CD4-positive, alpha-beta T cell treated with Interleukin-15 for 4 hours (primary cell): ENCODE measurements at regions not wholly inside any gene's neighbourhood (a gene's known extent, or its start where the extent isn't known, plus 50 kb on each side); places are given as distances from the start of the nearest gene placed in this dataset.
"Not testable (repeated sequence)": the region's sequence is repeated elsewhere in the genome, so short reads cannot be mapped to it uniquely, and the experiment has no call there.

Experiments
- DNase-seq: peaks from one replicate; pipeline ENCODE4 v3.0.0-alpha.2; 2020; ENCODE audit warnings: low spot score

GRCh38 chr2:209181984-209182383 is 241.9 kb upstream of the MAP2 start:
- no peak for DNase-seq

GRCh38 chr2:209186886-209187285 is 237.0 kb upstream of the MAP2 start:
- not testable (repeated sequence) for DNase-seq

GRCh38 chr2:209189893-209190292 is 234.0 kb upstream of the MAP2 start:
- DNase-seq: no peak

- DNase-seq: no peak
Observed at GRCh38 chr2:209191139-209191538, 232.7 kb upstream of the MAP2 start.

GRCh38 chr2:209194717-209195116 is 229.1 kb upstream of the MAP2 start:
- DNase-seq: no peak

- DNase-seq: no peak
Observed at GRCh38 chr2:209208211-209208610, 215.6 kb upstream of the MAP2 start.

- no peak for DNase-seq
Observed at GRCh38 chr2:209209943-209210342, 213.9 kb upstream of the MAP2 start.

GRCh38 chr2:209230560-209230959 is 193.3 kb upstream of the MAP2 start:
- no peak for DNase-seq

- DNase-seq: no peak
Observed at GRCh38 chr2:209236377-209236776, 187.5 kb upstream of the MAP2 start.

GRCh38 chr2:209238765-209239584 is 184.9 kb upstream of the MAP2 start:
- DNase-seq: no peak

GRCh38 chr2:209239585-209239938 is 184.3 kb upstream of the MAP2 start:
- DNase-seq: no peak

GRCh38 chr2:209240204-209240603 is 183.6 kb upstream of the MAP2 start:
- DNase-seq: no peak

GRCh38 chr2:209253544-209253943 is 170.3 kb upstream of the MAP2 start:
- no peak for DNase-seq

- no peak for DNase-seq
Observed at GRCh38 chr2:209259767-209260166, 164.1 kb upstream of the MAP2 start.

GRCh38 chr2:209260281-209260680 is 163.6 kb upstream of the MAP2 start:
- DNase-seq: no peak

GRCh38 chr2:209261366-209262053 is 162.3 kb upstream of the MAP2 start:
- DNase-seq: not testable (repeated sequence)

GRCh38 chr2:209269024-209269423 is 154.8 kb upstream of the MAP2 start:
- no peak for DNase-seq

- DNase-seq: no peak
Observed at GRCh38 chr2:209276000-209276399, 147.8 kb upstream of the MAP2 start.

GRCh38 chr2:209277444-209277843 is 146.4 kb upstream of the MAP2 start:
- no peak for DNase-seq

- DNase-seq: no peak
Observed at GRCh38 chr2:209298601-209299000, 125.2 kb upstream of the MAP2 start.

GRCh38 chr2:209299478-209299877 is 124.4 kb upstream of the MAP2 start:
- DNase-seq: not testable (repeated sequence)

GRCh38 chr2:209300766-209301165 is 123.1 kb upstream of the MAP2 start:
- DNase-seq: not testable (repeated sequence)

GRCh38 chr2:209305026-209305425 is 118.8 kb upstream of the MAP2 start:
- DNase-seq: no peak

GRCh38 chr2:209305746-209306196 is 118.1 kb upstream of the MAP2 start:
- DNase-seq: no peak
